ENCODE measurements at regions not wholly inside any gene's neighbourhood (a gene's known extent, or its start where the extent isn't known, plus 50 kb on each side); places are given as distances from the start of the nearest gene placed in this dataset.

- no peak for DNase-seq
Measured at GRCh38 chr10:20995123-20995987, 98.2 kb upstream of the NEBL start.

- DNase-seq, result no peak
Measured at GRCh38 chr10:20993830-20994527, 96.9 kb upstream of the NEBL start.

GRCh38 chr10:20993389-20993788, 96.3 kb upstream of the NEBL start:
- no peak for DNase-seq

- no peak for DNase-seq
Measured at GRCh38 chr10:20991526-20991925, 94.4 kb upstream of the NEBL start.

- DNase-seq, result no peak
Measured at GRCh38 chr10:20990604-20991003, 93.5 kb upstream of the NEBL start.

GRCh38 chr10:20988357-20988983, 91.4 kb upstream of the NEBL start:
- no peak for DNase-seq

GRCh38 chr10:20986049-20986448, 88.9 kb upstream of the NEBL start:
- no peak for DNase-seq

GRCh38 chr10:20984662-20985061, 87.6 kb upstream of the NEBL start:
- DNase-seq, result no peak

- DNase-seq, result no peak
Measured at GRCh38 chr10:20981419-20981953, 84.4 kb upstream of the NEBL start.

GRCh38 chr10:20978617-20979016, 81.5 kb upstream of the NEBL start:
- no peak for DNase-seq

- DNase-seq, result no peak
Measured at GRCh38 chr10:20977300-20977699, 80.2 kb upstream of the NEBL start.

GRCh38 chr10:20976891-20977290, 79.8 kb upstream of the NEBL start:
- no peak for DNase-seq

- DNase-seq, result no peak
Measured at GRCh38 chr10:20976390-20976789, 79.3 kb upstream of the NEBL start.

GRCh38 chr10:20975236-20975635, 78.1 kb upstream of the NEBL start:
- no peak for DNase-seq

GRCh38 chr10:20972925-20973324, 75.8 kb upstream of the NEBL start:
- no peak for DNase-seq

GRCh38 chr10:20971901-20972300, 74.8 kb upstream of the NEBL start:
- DNase-seq, result no peak

GRCh38 chr10:20970708-20971107, 73.6 kb upstream of the NEBL start:
- no peak for DNase-seq

- DNase-seq, result no peak
Measured at GRCh38 chr10:20970044-20970443, 72.9 kb upstream of the NEBL start.

GRCh38 chr10:20966426-20966825, 69.3 kb upstream of the NEBL start:
- no peak for DNase-seq

- no peak for DNase-seq
Measured at GRCh38 chr10:20963721-20964595, 66.8 kb upstream of the NEBL start.

- no peak for DNase-seq
Measured at GRCh38 chr10:20963056-20963455, 65.9 kb upstream of the NEBL start.

GRCh38 chr10:20962165-20962564, 65.1 kb upstream of the NEBL start:
- DNase-seq, result no peak

GRCh38 chr10:20959242-20959641, 62.1 kb upstream of the NEBL start:
- no peak for DNase-seq
